RWPE1 (cell line): ENCODE measurements at regions not wholly inside any gene's neighbourhood (a gene's known extent, or its start where the extent isn't known, plus 50 kb on each side); places are given as distances from the start of the nearest gene placed in this dataset.

ENCODE experiments used
- CTCF ChIA-PET: fragments of 350-600 bp; sonication (Branson Sonifier 250); formaldehyde crosslinking; extraction: SDS; loops from one replicate; lab custom pipeline; 2021; lab: Yijun Ruan, JAX
- POLR2A ChIA-PET: fragments of 400-600 bp; formaldehyde crosslinking; extraction: SDS; loops from one replicate; lab custom pipeline; 2020; ENCODE audit warnings: antibody characterized with exemption; ENCODE audit not compliant: low non-redundant PET; lab: Yijun Ruan, JAX
- DNase-seq: peaks from one replicate; pipeline ENCODE4 v3.0.0; 2012; ENCODE audit warnings: low spot score
- H3K27ac ChIP-seq: fragments of 450-650 bp; 2 replicates; pipeline ENCODE4 v1.5.1; 2017
- CTCF ChIP-seq: fragments of 450-650 bp; conservative IDR thresholded peaks from 2 replicates; pipeline ENCODE4 v1.5.1; 2017; ENCODE audit warnings: low read depth, mild to moderate bottlenecking

GRCh38 chr20:11776687-11777086 is 141.0 kb upstream of the BTBD3 start:
- ChIA-PET POLR2A (no interaction called here), CTCF (interaction anchor here (0.7 kb wide), 1 partner anchor 440 kb away, joined by 3 read pairs; no protein-coding TSS in a partner anchor)
- H3K27ac ChIP-seq = no peak overlapping the region
- no peak for DNase-seq
- no peak for TF ChIP-seq CTCF

GRCh38 chr20:11777387-11778205 is 140.1 kb upstream of the BTBD3 start:
- no peak overlapping the region for H3K27ac ChIP-seq
- no peak for TF ChIP-seq CTCF
- DNase-seq = no peak
- POLR2A ChIA-PET = no interaction called here
- CTCF ChIA-PET = interaction anchor here (0.7 kb wide), 1 partner anchor 439 kb away, joined by 3 read pairs; no protein-coding TSS in a partner anchor

- no peak overlapping the region for H3K27ac ChIP-seq
- TF ChIP-seq CTCF = no peak
- ChIA-PET POLR2A (no interaction called here), CTCF (no interaction called here)
- no peak for DNase-seq
Measured at GRCh38 chr20:11778206-11778570, 139.5 kb upstream of the BTBD3 start.

GRCh38 chr20:11780765-11781369 is 136.8 kb upstream of the BTBD3 start:
- TF ChIP-seq CTCF = no peak
- H3K27ac ChIP-seq = no peak overlapping the region
- DNase-seq = no peak
- ChIA-PET CTCF (no interaction called here), POLR2A (no interaction called here)

GRCh38 chr20:11783102-11783850 is 134.4 kb upstream of the BTBD3 start:
- ChIA-PET POLR2A (no interaction called here), CTCF (no interaction called here)
- no peak for TF ChIP-seq CTCF
- DNase-seq = no peak
- H3K27ac ChIP-seq = no peak overlapping the region

- ChIA-PET CTCF (interaction anchor here (0.6 kb wide), 1 partner anchor 31 kb away, joined by 3 read pairs; no protein-coding TSS in a partner anchor), POLR2A (no interaction called here)
- H3K27ac ChIP-seq = no peak overlapping the region
- no peak for DNase-seq
- no peak for TF ChIP-seq CTCF
Measured at GRCh38 chr20:11785885-11786507, 131.7 kb upstream of the BTBD3 start.
